GM23248 (cell line): ENCODE measurements at regions not wholly inside any gene's neighbourhood (a gene's known extent, or its start where the extent isn't known, plus 50 kb on each side); places are given as distances from the start of the nearest gene placed in this dataset.

ENCODE experiments used
- DNase-seq: peaks from one replicate; pipeline ENCODE4 v3.0.0-alpha.2; 2015
- H2AFZ ChIP-seq: fragments of 200-600 bp; sonication (generic); 2 replicates; pipeline ENCODE4 v1.6.1; 2016; ENCODE audit warnings: antibody characterized with exemption
- H3F3A ChIP-seq: fragments of 200-600 bp; sonication (generic); 2 replicates; pipeline ENCODE4 v1.6.1; 2016; ENCODE audit warnings: mild to moderate bottlenecking, antibody characterized with exemption, mixed run types; ENCODE audit not compliant: insufficient read depth
- H3K27ac ChIP-seq: fragments of 200-600 bp; sonication (generic); 2 replicates; pipeline ENCODE4 v1.5.1; 2016; ENCODE audit warnings: mild to moderate bottlenecking
- H3K27me3 ChIP-seq: fragments of 200-600 bp; sonication (generic); replicated peaks from 2 replicates; pipeline ENCODE4 v1.6.1; 2016; ENCODE audit warnings: mild to moderate bottlenecking; ENCODE audit not compliant: insufficient read depth
- H3K36me3 ChIP-seq: fragments of 200-600 bp; sonication (generic); 2 replicates; pipeline ENCODE4 v1.6.1; 2016; ENCODE audit warnings: low read depth, mild to moderate bottlenecking
- H3K4me1 ChIP-seq: fragments of 200-600 bp; sonication (generic); 2 replicates; pipeline ENCODE4 v1.6.1; 2016; ENCODE audit warnings: mild to moderate bottlenecking; ENCODE audit not compliant: insufficient read depth
- H3K4me2 ChIP-seq: fragments of 200-600 bp; sonication (generic); one replicate; pipeline ENCODE4 v1.6.1; 2016; ENCODE audit warnings: mild to moderate bottlenecking; ENCODE audit not compliant: unreplicated experiment
- H3K4me3 ChIP-seq: fragments of 200-600 bp; sonication (generic); 2 replicates; pipeline ENCODE4 v1.5.1; 2016; ENCODE audit warnings: mild to moderate bottlenecking
- H3K79me2 ChIP-seq: fragments of 200-600 bp; sonication (generic); 2 replicates; pipeline ENCODE4 v1.6.1; 2016; ENCODE audit warnings: mild to moderate bottlenecking; ENCODE audit not compliant: insufficient read depth
- H3K9ac ChIP-seq: fragments of 200-600 bp; sonication (generic); 2 replicates; pipeline ENCODE4 v1.6.1; 2016; ENCODE audit warnings: mild to moderate bottlenecking
- H3K9me2 ChIP-seq: fragments of 200-600 bp; sonication (generic); 2 replicates; pipeline ENCODE4 v1.6.1; 2016; ENCODE audit warnings: mixed run types, mild to moderate bottlenecking, moderate library complexity; ENCODE audit not compliant: insufficient read depth
- H3K9me3 ChIP-seq: fragments of 200-600 bp; sonication (generic); one replicate; pipeline ENCODE4 v1.6.1; 2017; ENCODE audit warnings: low read depth
- H4K20me1 ChIP-seq: fragments of 200-600 bp; sonication (generic); 2 replicates; pipeline ENCODE4 v1.6.0; 2016; ENCODE audit not compliant: insufficient read depth
- EZH2 ChIP-seq: fragments of 200-600 bp; sonication (generic); IDR thresholded peaks from 2 replicates; pipeline ENCODE4 v1.6.1; 2018; ENCODE audit warnings: antibody characterized with exemption, mild to moderate bottlenecking; ENCODE audit not compliant: insufficient read depth, poor library complexity, severe bottlenecking
- EZH2phosphoT487 ChIP-seq: fragments of 200-600 bp; sonication (generic); IDR thresholded peaks from 2 replicates; pipeline ENCODE4 v1.6.1; 2018; ENCODE audit warnings: antibody characterized with exemption, moderate library complexity, mild to moderate bottlenecking, low read depth; ENCODE audit not compliant: insufficient read depth
- WGBS, 2 experiments: methylation state at CpG; one replicate each; pipeline ENCODE4 v1.1.6; 2015 to 2017; ENCODE audit warnings: low lambda C conversion rate in 2 of 2, low coverage in 1 of 2; ENCODE audit errors: missing lambda C conversion rate in 2 of 2; 5-methylcytosine and 5-hydroxymethylcytosine counted together
- in situ Hi-C: fragments of 300-500 bp; cut with MboI; formaldehyde crosslinking; loops from 2 replicates; pipeline ENCODE4 v1.15.0; 2020

DNA sequence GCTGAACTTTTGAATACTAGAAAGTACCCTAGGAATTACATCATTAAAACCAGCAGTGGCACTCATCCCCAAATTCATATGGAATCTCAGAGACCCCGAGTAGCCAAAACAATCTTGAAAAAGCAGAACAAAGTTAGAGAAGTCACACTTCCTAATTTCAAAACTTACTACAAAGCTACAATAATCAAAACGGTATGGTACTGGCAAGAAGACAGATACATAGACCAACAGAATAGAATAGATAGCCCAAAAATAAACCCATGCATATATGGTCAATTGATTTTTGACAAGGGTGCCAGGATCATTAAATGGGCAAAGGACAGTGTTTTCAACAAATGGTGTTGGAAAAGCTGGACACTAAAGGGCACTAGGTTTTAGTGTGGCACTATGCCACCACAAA, 176.0 kb upstream of the NDUFV2 start:
- DNase-seq, result no peak
- Histone ChIP-seq H2AFZ (no peak overlapping the region), H3K79me2 (no peaks in the 10 kb centered on the region), H3K4me3 (no peak overlapping the region), H3F3A (0 out of 2 replicates have a peak, but pooled peaks cover 4% of the 10 kb centered on the region), H3K9ac (no peak overlapping the region), H3K4me2 (no peak overlapping the region), H3K9me3 (no peaks in the 10 kb centered on the region), H3K9me2 (no peaks in the 10 kb centered on the region), H3K27ac (no peak overlapping the region), H3K27me3 (no peaks in the 10 kb centered on the region), H4K20me1 (no peaks in the 10 kb centered on the region), H3K4me1 (no peaks in the 10 kb centered on the region), H3K36me3 (no peaks in the 10 kb centered on the region)
- in situ Hi-C loops, result no loop called here
- no peak for TF ChIP-seq EZH2phosphoT487
- TF ChIP-seq EZH2, result no peak
- WGBS, 2 experiments, result 56 to 63% methylated on average over 2 of the region's 2 CpGs

DNA sequence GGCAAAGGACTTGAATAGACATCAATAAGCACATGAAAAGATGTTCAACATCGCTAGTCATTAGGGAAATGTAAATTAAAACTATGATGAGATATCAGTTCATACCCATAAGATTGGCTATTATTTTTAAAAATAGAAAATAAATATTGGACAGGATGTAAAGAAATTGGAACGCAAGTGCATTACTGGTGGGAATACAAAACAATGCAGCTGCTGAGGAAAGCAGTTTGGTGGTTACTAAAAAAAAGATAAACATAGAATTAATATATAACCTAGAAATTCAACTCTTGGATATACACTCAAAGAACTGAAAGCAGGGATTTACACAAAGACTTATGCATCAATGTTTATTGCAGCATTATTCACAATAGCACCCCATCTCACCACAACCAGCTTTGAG, 174.5 kb upstream of the NDUFV2 start:
- no peak for DNase-seq
- Histone ChIP-seq H3K79me2 (no peaks in the 10 kb centered on the region), H3K4me3 (no peak overlapping the region), H3K36me3 (no peaks in the 10 kb centered on the region), H3K9ac (no peak overlapping the region), H3F3A (0 out of 2 replicates have a peak, but pooled peaks cover 4% of the 10 kb centered on the region), H3K9me3 (no peaks in the 10 kb centered on the region), H3K27ac (no peak overlapping the region), H3K4me1 (no peaks in the 10 kb centered on the region), H3K27me3 (no peaks in the 10 kb centered on the region), H3K4me2 (no peak overlapping the region), H2AFZ (no peak overlapping the region), H4K20me1 (no peaks in the 10 kb centered on the region), H3K9me2 (no peaks in the 10 kb centered on the region)
- 87% methylated on average over 2 of the region's 2 CpGs for WGBS, 2 experiments
- no peak for TF ChIP-seq EZH2
- TF ChIP-seq EZH2phosphoT487, result no peak
- in situ Hi-C loops, result no loop called here

DNA sequence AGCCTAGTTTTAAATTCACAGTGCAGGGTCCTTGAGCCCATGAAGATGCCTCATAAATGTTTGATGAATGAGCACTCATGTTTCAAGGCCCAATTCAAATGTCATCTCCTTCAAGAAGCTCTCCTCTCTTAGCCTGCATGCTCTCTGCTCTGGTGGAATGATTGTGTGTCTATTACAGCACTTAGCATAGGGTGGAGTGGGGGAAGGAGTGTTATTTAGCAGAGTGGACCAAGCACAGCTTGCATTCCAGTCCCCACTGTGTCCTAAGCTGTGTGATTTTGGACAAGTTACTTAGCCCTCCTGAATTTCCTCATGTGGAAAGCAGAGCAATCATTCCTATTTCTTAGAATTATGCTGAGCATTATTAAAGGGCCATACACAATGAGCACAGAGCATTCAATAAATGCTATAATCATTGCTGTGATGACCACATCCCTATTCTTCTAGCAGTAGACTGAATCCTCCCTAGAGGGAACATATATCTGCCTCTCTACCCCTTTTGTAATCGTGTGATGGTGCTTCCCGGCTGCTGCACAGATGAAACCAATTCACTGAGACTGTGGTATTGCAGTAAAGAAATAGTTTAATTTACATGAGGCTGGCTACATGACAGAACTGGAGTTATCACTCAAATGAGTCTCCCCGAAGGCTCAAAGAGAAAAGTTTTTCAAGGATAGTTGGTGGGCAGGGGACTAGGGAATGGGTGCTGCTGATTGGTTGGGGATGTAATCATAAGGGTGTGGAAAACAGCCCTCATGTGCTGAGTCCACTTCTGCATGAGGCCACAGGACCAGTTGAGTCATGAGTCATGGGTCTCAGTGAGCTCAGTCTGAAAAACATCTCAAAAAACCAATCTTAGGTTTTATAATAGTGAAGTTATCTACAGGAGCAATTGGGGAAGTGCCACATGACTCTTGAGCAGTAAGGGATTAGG, 173.4 kb upstream of the NDUFV2 start:
- peak; percentile 58 for DNase-seq
- H3K79me2 ChIP-seq, result no peaks in the 10 kb centered on the region
- no peak overlapping the region for H3K4me2 ChIP-seq
- no peaks in the 10 kb centered on the region for H3K4me1 ChIP-seq
- H3K36me3 ChIP-seq, result no peaks in the 10 kb centered on the region
- H3K4me3 ChIP-seq, result no peak overlapping the region
- no peaks in the 10 kb centered on the region for H3K9me2 ChIP-seq
- TF ChIP-seq EZH2 (no peak), EZH2phosphoT487 (no peak)
- H2AFZ ChIP-seq, result no peak overlapping the region
- no peaks in the 10 kb centered on the region for H3K27me3 ChIP-seq
- H3K27ac ChIP-seq, result no peak overlapping the region
- H4K20me1 ChIP-seq, result no peaks in the 10 kb centered on the region
- in situ Hi-C loops, result no loop called here
- 20 to 31% methylated on average over 3 of the region's 3 CpGs for WGBS, 2 experiments
- no peaks in the 10 kb centered on the region for H3K9me3 ChIP-seq
- H3F3A ChIP-seq, result 0 out of 2 replicates have a peak, but pooled peaks cover 4% of the 10 kb centered on the region
- no peak overlapping the region for H3K9ac ChIP-seq

DNA sequence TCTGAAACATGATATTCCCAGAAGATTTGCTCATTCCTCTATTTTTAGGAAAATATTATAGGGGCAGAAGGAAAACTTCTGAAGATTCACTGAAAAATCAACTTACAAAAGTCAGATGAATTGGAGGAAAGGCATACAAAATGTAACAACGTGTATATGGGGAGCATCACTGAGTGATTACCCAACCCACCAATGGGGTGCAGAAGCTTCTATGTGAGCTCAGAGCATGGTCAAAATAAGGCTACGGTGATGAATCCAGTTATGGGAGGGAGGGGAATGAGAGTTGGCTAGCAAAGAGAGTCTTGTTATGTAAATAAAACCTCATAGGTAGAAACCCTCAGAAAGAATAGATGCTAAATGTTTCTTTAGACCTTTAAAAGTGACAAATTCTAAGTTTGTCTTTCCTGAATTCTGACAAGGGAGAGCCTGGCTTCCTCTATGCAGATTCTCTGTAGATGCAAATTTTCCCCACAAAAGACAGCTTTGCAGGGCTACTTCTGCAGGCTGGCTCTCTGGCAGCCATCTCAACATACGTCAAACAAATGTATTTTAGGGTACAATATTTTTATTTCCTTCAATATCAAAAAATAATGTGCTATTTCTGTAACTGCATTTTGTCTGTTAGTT, 171.4 kb upstream of the NDUFV2 start:
- no peaks in the 10 kb centered on the region for H3K9me2 ChIP-seq
- no peak overlapping the region for H3K27ac ChIP-seq
- H3F3A ChIP-seq, result 0 out of 2 replicates have a peak, but pooled peaks cover 4% of the 10 kb centered on the region
- no peaks in the 10 kb centered on the region for H4K20me1 ChIP-seq
- H3K9me3 ChIP-seq, result no peaks in the 10 kb centered on the region
- H3K9ac ChIP-seq, result no peak overlapping the region
- no peak for DNase-seq
- TF ChIP-seq EZH2phosphoT487 (no peak), EZH2 (no peak)
- no peak overlapping the region for H3K4me2 ChIP-seq
- no peaks in the 10 kb centered on the region for H3K36me3 ChIP-seq
- in situ Hi-C loops, result no loop called here
- no peaks in the 10 kb centered on the region for H3K27me3 ChIP-seq
- no peaks in the 10 kb centered on the region for H3K79me2 ChIP-seq
- WGBS, 2 experiments, result 48 to 55% methylated on average over 3 of the region's 3 CpGs
- H3K4me3 ChIP-seq, result no peak overlapping the region
- no peak overlapping the region for H2AFZ ChIP-seq
- H3K4me1 ChIP-seq, result no peaks in the 10 kb centered on the region
